Osteocyte (in vitro differentiated cells): ENCODE measurements at regions not wholly inside any gene's neighbourhood (a gene's known extent, or its start where the extent isn't known, plus 50 kb on each side); places are given as distances from the start of the nearest gene placed in this dataset.
A peak's percentile ranks its signal among the peaks of the same experiment; 100 is the strongest.

Source experiments
- DNase-seq: peaks from one replicate; pipeline ENCODE4 v3.0.0; 2021; ENCODE audit warnings: mixed read lengths; ENCODE audit not compliant: unreplicated experiment; ENCODE audit errors: extremely low spot score
- H3K27ac Mint-ChIP-seq: one replicate; pipeline ENCODE4 v1.8.0; 2021; ENCODE audit warnings: mild to moderate bottlenecking, mixed read lengths; ENCODE audit not compliant: unreplicated experiment
- H3K27me3 Mint-ChIP-seq: one replicate; pipeline ENCODE4 v1.8.0; 2021; ENCODE audit warnings: mixed read lengths; ENCODE audit not compliant: unreplicated experiment
- H3K36me3 Mint-ChIP-seq: one replicate; pipeline ENCODE4 v1.8.0; 2021; ENCODE audit warnings: mixed read lengths; ENCODE audit not compliant: unreplicated experiment
- H3K4me1 Mint-ChIP-seq: one replicate; pipeline ENCODE4 v1.8.0; 2021; ENCODE audit warnings: mixed read lengths; ENCODE audit not compliant: unreplicated experiment
- H3K4me3 Mint-ChIP-seq: one replicate; pipeline ENCODE4 v1.8.0; 2021; ENCODE audit warnings: mild to moderate bottlenecking, moderate library complexity, mixed read lengths; ENCODE audit not compliant: unreplicated experiment
- H3K9me3 Mint-ChIP-seq: one replicate; pipeline ENCODE4 v1.8.0; 2021; ENCODE audit warnings: mixed read lengths; ENCODE audit not compliant: unreplicated experiment
- CTCF ChIP-seq: fragments of 200-600 bp; sonication (generic); IDR thresholded peaks from 2 replicates; pipeline ENCODE4 v1.5.0; 2021; ENCODE audit warnings: antibody characterized with exemption, mild to moderate bottlenecking, moderate library complexity

GRCh38 chr17:64772845-64773299 is 110.8 kb upstream of the SMURF2 start:
- H3K9me3 Mint-ChIP-seq = no peaks in the 10 kb centered on the region
- H3K27me3 Mint-ChIP-seq = no peaks in the 10 kb centered on the region
- H3K4me3 Mint-ChIP-seq = no peak overlapping the region
- H3K36me3 Mint-ChIP-seq = peaks cover 5% of the 10 kb centered on the region
- no peak for TF ChIP-seq CTCF
- no peak overlapping the region for H3K27ac Mint-ChIP-seq
- H3K4me1 Mint-ChIP-seq = peaks cover 15% of the 10 kb centered on the region
- DNase-seq = peak; percentile 63

GRCh38 chr17:64771980-64772844 is 110.1 kb upstream of the SMURF2 start:
- no peak overlapping the region for H3K27ac Mint-ChIP-seq
- peaks cover 9% of the 10 kb centered on the region for H3K4me1 Mint-ChIP-seq
- H3K4me3 Mint-ChIP-seq = no peak overlapping the region
- TF ChIP-seq CTCF = no peak
- DNase-seq = peak; percentile 42
- no peaks in the 10 kb centered on the region for H3K27me3 Mint-ChIP-seq
- no peaks in the 10 kb centered on the region for H3K9me3 Mint-ChIP-seq
- peaks cover 5% of the 10 kb centered on the region for H3K36me3 Mint-ChIP-seq

GRCh38 chr17:64769712-64770111 is 107.6 kb upstream of the SMURF2 start:
- Mint-ChIP-seq H3K4me3 (no peak overlapping the region), H3K4me1 (no peaks in the 10 kb centered on the region), H3K27ac (no peak overlapping the region), H3K9me3 (no peaks in the 10 kb centered on the region), H3K27me3 (no peaks in the 10 kb centered on the region), H3K36me3 (peaks cover 9% of the 10 kb centered on the region)
- peak; percentile 34 for DNase-seq
- TF ChIP-seq CTCF = no peak

- H3K9me3 Mint-ChIP-seq = no peaks in the 10 kb centered on the region
- H3K4me3 Mint-ChIP-seq = no peak overlapping the region
- no peak overlapping the region for H3K27ac Mint-ChIP-seq
- H3K27me3 Mint-ChIP-seq = no peaks in the 10 kb centered on the region
- TF ChIP-seq CTCF = no peak
- peaks cover 15% of the 10 kb centered on the region for H3K36me3 Mint-ChIP-seq
- H3K4me1 Mint-ChIP-seq = no peaks in the 10 kb centered on the region
- DNase-seq = peak; percentile 71
Measured at GRCh38 chr17:64767269-64767997, 105.3 kb upstream of the SMURF2 start.
